ENCODE measurements at regions not wholly inside any gene's neighbourhood (a gene's known extent, or its start where the extent isn't known, plus 50 kb on each side); places are given as distances from the start of the nearest gene placed in this dataset.

DNA sequence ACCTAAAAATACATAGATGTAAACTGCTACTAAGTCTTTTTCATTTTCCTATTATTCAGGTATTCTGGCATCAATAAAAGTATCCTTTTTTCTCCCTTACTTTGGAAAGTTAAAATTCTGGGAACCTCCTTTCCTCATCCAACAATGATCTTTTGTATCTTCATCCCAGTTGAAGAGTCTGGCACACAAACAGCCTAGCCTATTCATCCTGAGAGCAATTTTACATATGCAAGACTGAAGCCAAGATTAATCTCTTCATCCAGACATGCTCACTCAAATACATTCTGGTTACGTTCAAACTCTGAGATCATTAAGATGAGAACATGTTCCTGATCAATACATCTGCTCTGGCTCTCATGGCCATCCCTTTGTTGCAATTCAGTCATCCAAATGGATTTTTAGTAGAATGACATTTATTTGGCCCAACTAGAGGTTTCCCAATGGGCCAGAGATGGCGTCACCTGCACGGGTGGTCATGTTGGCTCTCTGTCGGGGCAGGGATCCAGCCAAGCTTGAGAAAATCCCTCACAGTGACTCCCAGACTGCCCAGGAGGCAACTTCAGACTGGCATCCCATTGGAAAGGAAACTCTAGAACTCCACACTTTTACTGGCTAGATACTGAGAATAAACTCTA, 135.3 kb upstream of the VCX2 start:
- TF ChIP-seq, protein P1, sequence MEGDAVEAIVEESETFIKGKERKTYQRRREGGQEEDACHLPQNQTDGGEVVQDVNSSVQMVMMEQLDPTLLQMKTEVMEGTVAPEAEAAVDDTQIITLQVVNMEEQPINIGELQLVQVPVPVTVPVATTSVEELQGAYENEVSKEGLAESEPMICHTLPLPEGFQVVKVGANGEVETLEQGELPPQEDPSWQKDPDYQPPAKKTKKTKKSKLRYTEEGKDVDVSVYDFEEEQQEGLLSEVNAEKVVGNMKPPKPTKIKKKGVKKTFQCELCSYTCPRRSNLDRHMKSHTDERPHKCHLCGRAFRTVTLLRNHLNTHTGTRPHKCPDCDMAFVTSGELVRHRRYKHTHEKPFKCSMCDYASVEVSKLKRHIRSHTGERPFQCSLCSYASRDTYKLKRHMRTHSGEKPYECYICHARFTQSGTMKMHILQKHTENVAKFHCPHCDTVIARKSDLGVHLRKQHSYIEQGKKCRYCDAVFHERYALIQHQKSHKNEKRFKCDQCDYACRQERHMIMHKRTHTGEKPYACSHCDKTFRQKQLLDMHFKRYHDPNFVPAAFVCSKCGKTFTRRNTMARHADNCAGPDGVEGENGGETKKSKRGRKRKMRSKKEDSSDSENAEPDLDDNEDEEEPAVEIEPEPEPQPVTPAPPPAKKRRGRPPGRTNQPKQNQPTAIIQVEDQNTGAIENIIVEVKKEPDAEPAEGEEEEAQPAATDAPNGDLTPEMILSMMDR (IDR thresholded peaks at IDR 0.05) = no peak
- TF ChIP-seq POLR2A (IDR thresholded peaks at IDR 0.05) = no peak
